Stomach (tissue), 8 donors: ENCODE measurements at regions not wholly inside any gene's neighbourhood (a gene's known extent, or its start where the extent isn't known, plus 50 kb on each side); places are given as distances from the start of the nearest gene placed in this dataset.

ENCODE experiments used
- DNase-seq, 2 donors: peaks; one replicate each; pipeline versions ENCODE4 v3.0.0 to v3.0.0-alpha.2; 2013 to 2019
- H3K27ac ChIP-seq, 5 donors: fragments of 200-600 bp in 4 of 5; sonication (generic) in 4 of 5; one replicate each; pipeline ENCODE4 v1.5.1; 2013 to 2019; ENCODE audit warnings: mild to moderate bottlenecking in 1 of 5, moderate library complexity in 1 of 5
- H3K27me3 ChIP-seq, 3 donors: fragments of 200-600 bp; sonication (generic); one replicate each; pipeline ENCODE4 v1.5.1; 2017 to 2019; ENCODE audit warnings: mixed run types in 1 of 3
- H3K36me3 ChIP-seq, 4 donors: fragments of 200-600 bp; sonication (generic); 1 replicate in 3 of 4; 2 replicates in 1 of 4; pipeline ENCODE4 v1.5.1; 2016 to 2019
- H3K4me1 ChIP-seq, 4 donors: fragments of 200-600 bp; sonication (generic); one replicate each; pipeline ENCODE4 v1.5.1; 2016 to 2019
- H3K4me3 ChIP-seq, 4 donors: fragments of 200-600 bp; sonication (generic) in 3 of 4; one replicate each; pipeline ENCODE4 v1.5.1; 2016 to 2019; ENCODE audit warnings: mild to moderate bottlenecking in 1 of 4
- H3K9me3 ChIP-seq, 4 donors: fragments of 200-600 bp; sonication (generic); one replicate each; pipeline ENCODE4 v1.5.1; 2016 to 2019
- EP300 ChIP-seq: sonication (generic); formaldehyde crosslinking; IDR thresholded peaks from one replicate; pipeline ENCODE4 v1.6.1; 2017; ENCODE audit warnings: antibody characterized with exemption
- POLR2A ChIP-seq, 4 donors: fragments of 450-650 bp; IDR thresholded peaks; one replicate each; pipeline ENCODE4 v1.6.1; 2016; ENCODE audit warnings: antibody characterized with exemption in 4 of 4, control low read depth in 2 of 4, mild to moderate bottlenecking in 1 of 4, moderate library complexity in 1 of 4
- POLR2AphosphoS5 ChIP-seq, 3 donors: sonication (generic); formaldehyde crosslinking; IDR thresholded peaks; one replicate each; pipeline ENCODE4 v1.6.1; 2016; ENCODE audit warnings: antibody characterized with exemption in 3 of 3
- WGBS, 5 donors: extraction: QIAGEN DNeasy Blood & Tissue Kit in 3 of 5; methylation state at CpG; one replicate each; pipeline versions ENCODE4 v1.1.5 to v1.1.7; 2013 to 2018; 5-methylcytosine and 5-hydroxymethylcytosine counted together
- intact Hi-C: fragments of 100-400 bp; cut with DNase I; formaldehyde crosslinking; loops from one replicate; pipeline ENCODE4 v1.15.1; 2023; ENCODE audit warnings: low total_unique reads
- TF ChIP-seq, protein P1 (sequence below), 7 experiments: fragments of 450-650 bp in 4 of 7; fragments of 200-600 bp in 3 of 7; sonication (generic) in 3 of 7; IDR thresholded peaks; one replicate each; pipeline ENCODE4 v1.5.1; 2016 to 2019; ENCODE audit warnings: antibody characterized with exemption in 7 of 7, control low read depth in 2 of 7, mild to moderate bottlenecking in 1 of 7
- donor health status: healthy with polysubstance abuse.
- donor health status: Bipolar disorder and iron deficiency.
- donor health status: healthy.

DNA sequence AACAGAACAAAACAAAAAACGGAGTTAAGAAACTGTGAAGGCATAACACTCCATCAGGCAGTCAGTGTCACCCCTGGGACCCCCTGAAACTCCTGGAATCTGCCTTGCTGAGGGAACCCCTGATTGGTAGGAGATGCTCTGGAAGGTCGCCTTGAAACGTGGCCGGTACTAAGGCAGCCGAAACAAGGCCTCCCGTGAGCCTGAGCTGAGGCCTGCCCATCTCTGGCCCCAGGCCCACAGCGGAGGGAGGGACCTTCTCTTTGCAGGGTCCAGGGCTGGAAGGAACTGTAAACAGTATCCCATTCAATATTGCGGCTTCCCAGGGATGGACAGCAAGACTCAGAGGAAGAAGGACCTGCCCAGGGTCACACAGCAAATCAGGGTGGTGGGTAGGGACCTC lies 155.7 kb downstream of the INHBB start:
- Histone ChIP-seq H3K9me3 (no peaks in the 10 kb centered on the region), H3K4me1 (no peaks in the 10 kb centered on the region), H3K27me3 (no peaks in the 10 kb centered on the region), H3K27ac (no peak overlapping the region), H3K4me3 (no peak overlapping the region), H3K36me3 (no peaks in the 10 kb centered on the region)
- DNase-seq, result no peak
- no peak for TF ChIP-seq EP300
- no peak for TF ChIP-seq POLR2A (IDR thresholded peaks at IDR 0.05)
- TF ChIP-seq POLR2AphosphoS5 (IDR thresholded peaks at IDR 0.05), result no peak
- TF ChIP-seq, protein P1, sequence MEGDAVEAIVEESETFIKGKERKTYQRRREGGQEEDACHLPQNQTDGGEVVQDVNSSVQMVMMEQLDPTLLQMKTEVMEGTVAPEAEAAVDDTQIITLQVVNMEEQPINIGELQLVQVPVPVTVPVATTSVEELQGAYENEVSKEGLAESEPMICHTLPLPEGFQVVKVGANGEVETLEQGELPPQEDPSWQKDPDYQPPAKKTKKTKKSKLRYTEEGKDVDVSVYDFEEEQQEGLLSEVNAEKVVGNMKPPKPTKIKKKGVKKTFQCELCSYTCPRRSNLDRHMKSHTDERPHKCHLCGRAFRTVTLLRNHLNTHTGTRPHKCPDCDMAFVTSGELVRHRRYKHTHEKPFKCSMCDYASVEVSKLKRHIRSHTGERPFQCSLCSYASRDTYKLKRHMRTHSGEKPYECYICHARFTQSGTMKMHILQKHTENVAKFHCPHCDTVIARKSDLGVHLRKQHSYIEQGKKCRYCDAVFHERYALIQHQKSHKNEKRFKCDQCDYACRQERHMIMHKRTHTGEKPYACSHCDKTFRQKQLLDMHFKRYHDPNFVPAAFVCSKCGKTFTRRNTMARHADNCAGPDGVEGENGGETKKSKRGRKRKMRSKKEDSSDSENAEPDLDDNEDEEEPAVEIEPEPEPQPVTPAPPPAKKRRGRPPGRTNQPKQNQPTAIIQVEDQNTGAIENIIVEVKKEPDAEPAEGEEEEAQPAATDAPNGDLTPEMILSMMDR (IDR thresholded peaks at IDR 0.05), result no peak
- intact Hi-C loops, result no loop called here
- WGBS, 5 donors, result 81 to 92% (median 84%) methylated on average over 8 of the region's 8 CpGs

DNA sequence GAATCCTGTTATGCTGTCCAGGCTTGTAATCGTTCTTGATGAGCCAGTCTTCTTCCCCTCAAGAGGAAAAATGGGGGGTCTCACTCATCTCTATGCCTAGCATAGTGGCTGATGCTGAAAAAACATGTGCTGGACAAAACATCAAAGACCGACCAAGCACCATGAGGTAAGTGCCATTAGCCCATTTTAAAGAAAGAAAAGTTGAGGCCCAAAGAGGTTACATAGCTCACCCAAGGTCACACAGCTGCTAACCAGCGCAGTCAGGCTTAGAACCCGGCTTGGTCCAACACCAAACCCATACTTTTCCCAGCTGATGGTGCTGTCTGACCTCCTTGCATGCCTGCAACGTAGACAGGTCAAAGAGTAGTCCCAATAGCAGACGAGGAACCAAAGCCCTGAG lies 156.4 kb downstream of the INHBB start:
- H3K4me1 ChIP-seq, result no peaks in the 10 kb centered on the region
- H3K4me3 ChIP-seq, result no peak overlapping the region
- no peak overlapping the region for H3K27ac ChIP-seq
- intact Hi-C loops, result no loop called here
- TF ChIP-seq EP300, result no peak
- no peak for TF ChIP-seq POLR2A (IDR thresholded peaks at IDR 0.05)
- no peak for TF ChIP-seq POLR2AphosphoS5 (IDR thresholded peaks at IDR 0.05)
- TF ChIP-seq, protein P1 (IDR thresholded peaks at IDR 0.05), result no peak
- no peaks in the 10 kb centered on the region for H3K27me3 ChIP-seq
- WGBS, 5 donors, result 84 to 88% (median 85%) methylated on average over 4 to 6 of the region's 6 CpGs
- no peaks in the 10 kb centered on the region for H3K36me3 ChIP-seq
- no peak for DNase-seq
- H3K9me3 ChIP-seq, result no peaks in the 10 kb centered on the region

DNA sequence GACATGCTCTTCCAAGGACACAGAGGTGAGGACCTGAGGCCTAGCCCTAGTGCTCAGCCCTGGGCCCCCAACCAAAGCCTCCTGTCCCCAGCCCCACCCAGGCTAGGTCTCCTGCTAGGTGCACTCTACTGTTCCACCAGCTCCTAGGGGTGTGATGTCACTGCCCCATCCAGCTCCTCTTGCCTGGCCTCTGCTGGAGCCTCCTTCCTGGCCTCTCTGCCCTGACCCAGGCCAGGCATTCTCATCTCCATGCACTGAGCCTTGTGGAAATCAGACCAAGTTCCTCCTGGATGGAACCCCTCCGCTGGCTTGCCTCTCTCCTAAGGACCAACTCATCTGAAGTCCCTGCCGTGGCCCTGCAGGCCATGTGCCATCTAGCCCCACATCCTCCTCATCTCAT lies 156.8 kb downstream of the INHBB start:
- DNase-seq, result no peak
- no peak overlapping the region for H3K4me3 ChIP-seq
- intact Hi-C loops, result no loop called here
- 87 to 100% (median 90%) methylated on average over 2 of the region's 2 CpGs for WGBS, 5 donors
- H3K27me3 ChIP-seq, result no peaks in the 10 kb centered on the region
- TF ChIP-seq EP300, result no peak
- no peak for TF ChIP-seq POLR2AphosphoS5 (IDR thresholded peaks at IDR 0.05)
- TF ChIP-seq, protein P1 (IDR thresholded peaks at IDR 0.05), result no peak
- no peak for TF ChIP-seq POLR2A (IDR thresholded peaks at IDR 0.05)
- no peak overlapping the region for H3K27ac ChIP-seq
- H3K9me3 ChIP-seq, result no peaks in the 10 kb centered on the region
- H3K36me3 ChIP-seq, result no peaks in the 10 kb centered on the region
- no peaks in the 10 kb centered on the region for H3K4me1 ChIP-seq

DNA sequence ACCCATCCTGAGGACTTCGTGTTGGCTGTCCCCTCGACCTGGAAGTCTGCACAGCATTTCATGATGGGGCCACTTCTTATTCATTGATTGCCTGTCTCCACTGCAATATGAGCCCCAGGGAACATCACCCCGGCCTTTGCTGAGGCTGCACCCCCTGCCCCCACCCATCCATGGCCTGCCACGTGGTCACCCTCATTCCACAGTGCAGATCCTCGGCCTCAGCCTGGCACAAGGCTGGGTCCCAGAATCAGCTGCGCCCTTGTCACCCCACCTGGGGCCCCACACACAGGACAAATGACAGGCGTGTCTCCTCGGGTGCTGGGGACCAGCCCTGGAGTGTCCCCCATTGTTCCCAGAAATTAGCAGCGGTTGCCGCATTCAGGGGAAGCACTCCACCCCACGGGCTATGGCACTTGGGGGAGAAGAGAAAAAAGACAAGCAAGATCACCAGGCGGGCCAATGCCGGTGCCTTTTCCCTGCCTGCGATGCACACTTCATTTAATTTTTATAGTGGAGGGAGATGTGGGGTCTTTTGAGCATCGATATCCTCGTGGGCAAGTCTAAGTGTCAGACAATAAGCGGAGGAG lies 157.4 kb downstream of the INHBB start:
- H3K36me3 ChIP-seq, result no peaks in the 10 kb centered on the region
- no peak for DNase-seq
- TF ChIP-seq EP300 (no peak), POLR2A (IDR thresholded peaks at IDR 0.05) (no peak), POLR2AphosphoS5 (IDR thresholded peaks at IDR 0.05) (no peak)
- TF ChIP-seq, protein P1 (IDR thresholded peaks at IDR 0.05), result no peak
- WGBS, 5 donors, result 84 to 88% (median 86%) methylated on average over 17 of the region's 17 CpGs
- no peak overlapping the region for H3K4me3 ChIP-seq
- no peaks in the 10 kb centered on the region for H3K9me3 ChIP-seq
- no peaks in the 10 kb centered on the region for H3K27me3 ChIP-seq
- intact Hi-C loops, result no loop called here
- no peak overlapping the region for H3K27ac ChIP-seq
- H3K4me1 ChIP-seq, result peaks cover 0 to 4% (median under 1%) of the 10 kb centered on the region in 4 donors
